ENCODE measurements at regions not wholly inside any gene's neighbourhood (a gene's known extent, or its start where the extent isn't known, plus 50 kb on each side); places are given as distances from the start of the nearest gene placed in this dataset.
A peak's percentile ranks its signal among the peaks of the same experiment; 100 is the strongest.

GRCh38 chr5:68371607-68372006 lies 156.1 kb downstream of the PIK3R1 start:
- H3K4me3 Mint-ChIP-seq: no peak overlapping the region
- H3K27me3 Mint-ChIP-seq: no peaks in the 10 kb centered on the region
- peaks cover 4% of the 10 kb centered on the region for H3K36me3 Mint-ChIP-seq (ENCODE audit: low read depth)
- H3K4me1 Mint-ChIP-seq: peaks cover 12% of the 10 kb centered on the region
- DNase-seq: no peak
- H3K9me3 ChIP-seq (ENCODE audit: control insufficient read depth, low read length, poor library complexity, severe bottlenecking): no peaks in the 10 kb centered on the region
- H3K27ac Mint-ChIP-seq: no peak overlapping the region
- ATAC-seq: no peak

- Mint-ChIP-seq H3K4me3 (no peak overlapping the region), H3K27ac (no peak overlapping the region), H3K27me3 (no peaks in the 10 kb centered on the region), H3K4me1 (peaks cover 12% of the 10 kb centered on the region), H3K36me3 (ENCODE audit: low read depth) (peaks cover 4% of the 10 kb centered on the region)
- ATAC-seq: no peak
- no peaks in the 10 kb centered on the region for H3K9me3 ChIP-seq (ENCODE audit: control insufficient read depth, low read length, poor library complexity, severe bottlenecking)
- no peak for DNase-seq
These were observed 156.6 kb downstream of the PIK3R1 start for GRCh38 chr5:68372161-68372560.

GRCh38 chr5:68373050-68373449 lies 157.5 kb downstream of the PIK3R1 start:
- no peak for DNase-seq
- no peaks in the 10 kb centered on the region for H3K9me3 ChIP-seq (ENCODE audit: control insufficient read depth, low read length, poor library complexity, severe bottlenecking)
- Mint-ChIP-seq H3K27me3 (no peaks in the 10 kb centered on the region), H3K27ac (no peak overlapping the region), H3K4me1 (peaks cover 14% of the 10 kb centered on the region), H3K36me3 (ENCODE audit: low read depth) (peaks cover 4% of the 10 kb centered on the region), H3K4me3 (no peak overlapping the region)
- no peak for ATAC-seq

GRCh38 chr5:68374796-68375518 lies 159.4 kb downstream of the PIK3R1 start:
- Mint-ChIP-seq H3K4me3 (no peak overlapping the region), H3K27me3 (no peaks in the 10 kb centered on the region), H3K36me3 (ENCODE audit: low read depth) (peaks cover 4% of the 10 kb centered on the region), H3K4me1 (peaks cover 21% of the 10 kb centered on the region), H3K27ac (no peak overlapping the region)
- ATAC-seq (no peak), DNase-seq (no peak)
- no peaks in the 10 kb centered on the region for H3K9me3 ChIP-seq (ENCODE audit: control insufficient read depth, low read length, poor library complexity, severe bottlenecking)

- DNase-seq (no peak), ATAC-seq (no peak)
- H3K27me3 Mint-ChIP-seq: no peaks in the 10 kb centered on the region
- H3K9me3 ChIP-seq (ENCODE audit: control insufficient read depth, low read length, poor library complexity, severe bottlenecking): no peaks in the 10 kb centered on the region
- peaks cover 4% of the 10 kb centered on the region for H3K36me3 Mint-ChIP-seq (ENCODE audit: low read depth)
- H3K27ac Mint-ChIP-seq: no peak overlapping the region
- no peak overlapping the region for H3K4me3 Mint-ChIP-seq
- peaks cover 25% of the 10 kb centered on the region for H3K4me1 Mint-ChIP-seq
These were observed 160.0 kb downstream of the PIK3R1 start for GRCh38 chr5:68375540-68375939.

- Mint-ChIP-seq H3K36me3 (ENCODE audit: low read depth) (peaks cover 3% of the 10 kb centered on the region), H3K27ac (no peak overlapping the region), H3K4me3 (no peak overlapping the region), H3K27me3 (no peaks in the 10 kb centered on the region), H3K4me1 (peaks cover 28% of the 10 kb centered on the region)
- DNase-seq (no peak), ATAC-seq (no peak)
- H3K9me3 ChIP-seq (ENCODE audit: control insufficient read depth, low read length, poor library complexity, severe bottlenecking): no peaks in the 10 kb centered on the region
These were observed 161.4 kb downstream of the PIK3R1 start for GRCh38 chr5:68376935-68377334.

- ATAC-seq (no peak), DNase-seq (no peak)
- no peaks in the 10 kb centered on the region for H3K27me3 Mint-ChIP-seq
- peak overlapping the region; percentile 28 for H3K4me3 Mint-ChIP-seq
- peaks cover 28% of the 10 kb centered on the region for H3K4me1 Mint-ChIP-seq
- no peaks in the 10 kb centered on the region for H3K9me3 ChIP-seq (ENCODE audit: control insufficient read depth, low read length, poor library complexity, severe bottlenecking)
- H3K36me3 Mint-ChIP-seq (ENCODE audit: low read depth): peaks cover 2% of the 10 kb centered on the region
- H3K27ac Mint-ChIP-seq: peak overlapping the region; percentile 73
These were observed 162.2 kb downstream of the PIK3R1 start for GRCh38 chr5:68377733-68378132.

GRCh38 chr5:68378204-68378820 lies 162.8 kb downstream of the PIK3R1 start:
- no peaks in the 10 kb centered on the region for H3K9me3 ChIP-seq (ENCODE audit: control insufficient read depth, low read length, poor library complexity, severe bottlenecking)
- Mint-ChIP-seq H3K4me3 (no peak overlapping the region), H3K4me1 (peaks cover 28% of the 10 kb centered on the region), H3K27ac (peak overlapping the region; percentile 73), H3K27me3 (no peaks in the 10 kb centered on the region), H3K36me3 (ENCODE audit: low read depth) (peaks cover 2% of the 10 kb centered on the region)
- ATAC-seq (peak; percentile 70), DNase-seq (no peak)

GRCh38 chr5:68379275-68380036 lies 163.9 kb downstream of the PIK3R1 start:
- DNase-seq: no peak
- peak overlapping the region; percentile 41 for H3K27ac Mint-ChIP-seq
- H3K36me3 Mint-ChIP-seq (ENCODE audit: low read depth): peaks cover 2% of the 10 kb centered on the region
- H3K9me3 ChIP-seq (ENCODE audit: control insufficient read depth, low read length, poor library complexity, severe bottlenecking): no peaks in the 10 kb centered on the region
- no peaks in the 10 kb centered on the region for H3K27me3 Mint-ChIP-seq
- H3K4me1 Mint-ChIP-seq: peaks cover 28% of the 10 kb centered on the region
- no peak for ATAC-seq
- no peak overlapping the region for H3K4me3 Mint-ChIP-seq

GRCh38 chr5:68380078-68380477 lies 164.5 kb downstream of the PIK3R1 start:
- H3K27me3 Mint-ChIP-seq: no peaks in the 10 kb centered on the region
- no peak for ATAC-seq
- DNase-seq: no peak
- no peaks in the 10 kb centered on the region for H3K9me3 ChIP-seq (ENCODE audit: control insufficient read depth, low read length, poor library complexity, severe bottlenecking)
- H3K27ac Mint-ChIP-seq: peak overlapping the region; percentile 39
- peaks cover 2% of the 10 kb centered on the region for H3K36me3 Mint-ChIP-seq (ENCODE audit: low read depth)
- peaks cover 33% of the 10 kb centered on the region for H3K4me1 Mint-ChIP-seq
- no peak overlapping the region for H3K4me3 Mint-ChIP-seq

GRCh38 chr5:68381060-68381459 lies 165.5 kb downstream of the PIK3R1 start:
- Mint-ChIP-seq H3K27me3 (no peaks in the 10 kb centered on the region), H3K4me3 (no peak overlapping the region), H3K36me3 (ENCODE audit: low read depth) (no peaks in the 10 kb centered on the region), H3K27ac (peak overlapping the region; percentile 39), H3K4me1 (peaks cover 33% of the 10 kb centered on the region)
- no peaks in the 10 kb centered on the region for H3K9me3 ChIP-seq (ENCODE audit: control insufficient read depth, low read length, poor library complexity, severe bottlenecking)
- ATAC-seq (peak; percentile 75), DNase-seq (no peak)

GRCh38 chr5:68381909-68382308 lies 166.4 kb downstream of the PIK3R1 start:
- H3K36me3 Mint-ChIP-seq (ENCODE audit: low read depth): no peaks in the 10 kb centered on the region
- H3K4me1 Mint-ChIP-seq: peaks cover 33% of the 10 kb centered on the region
- ATAC-seq (no peak), DNase-seq (no peak)
- no peak overlapping the region for H3K4me3 Mint-ChIP-seq
- H3K27ac Mint-ChIP-seq: peak overlapping the region; percentile 17
- no peaks in the 10 kb centered on the region for H3K27me3 Mint-ChIP-seq
- no peaks in the 10 kb centered on the region for H3K9me3 ChIP-seq (ENCODE audit: control insufficient read depth, low read length, poor library complexity, severe bottlenecking)

- ATAC-seq (peak; percentile 58), DNase-seq (no peak)
- no peaks in the 10 kb centered on the region for H3K9me3 ChIP-seq (ENCODE audit: control insufficient read depth, low read length, poor library complexity, severe bottlenecking)
- Mint-ChIP-seq H3K4me1 (peaks cover 33% of the 10 kb centered on the region), H3K27me3 (no peaks in the 10 kb centered on the region), H3K36me3 (ENCODE audit: low read depth) (no peaks in the 10 kb centered on the region), H3K27ac (peak overlapping the region; percentile 17), H3K4me3 (no peak overlapping the region)
These were observed 167.1 kb downstream of the PIK3R1 start for GRCh38 chr5:68382640-68383039.
